GM12878 (cell line): ENCODE measurements at regions not wholly inside any gene's neighbourhood (a gene's known extent, or its start where the extent isn't known, plus 50 kb on each side); places are given as distances from the start of the nearest gene placed in this dataset.

ENCODE experiments used
- ATAC-seq: fragments of 200-7000 bp; cut with Tn5 transposase; 3 replicates; pipeline ENCODE4 v1.9.1; 2020; ENCODE audit warnings: mild to moderate bottlenecking, moderate library complexity
- BruUV-seq: library from RNA; stranded (reverse); fragments of 400-500 nt; replicated peaks from 2 replicates; lab custom pipeline; 2021; lab: Mats Ljungman, UMichigan
- CTCF ChIA-PET: fragments of 300-600 bp; sonication (Branson Sonifier 250); formaldehyde crosslinking; extraction: SDS; loops from one replicate; lab custom pipeline; 2021; ENCODE audit warnings: inconsistent platforms; lab: Yijun Ruan, JAX
- POLR2A ChIA-PET: fragments of 350-600 bp; formaldehyde crosslinking; extraction: SDS; loops from one replicate; lab custom pipeline; 2021; ENCODE audit warnings: inconsistent platforms; lab: Charles Lee
- RAD21 ChIA-PET: fragments of 300-600 bp; sonication (Branson Sonifier 250); formaldehyde crosslinking; loops from one replicate; lab custom pipeline; 2023; ENCODE audit warnings: antibody characterized with exemption; ENCODE audit not compliant: unreplicated experiment; lab: Charles Lee
- SMC1A ChIA-PET: fragments of 300-600 bp; sonication (Branson Sonifier 250); formaldehyde crosslinking; loops from one replicate; lab custom pipeline; 2023; ENCODE audit not compliant: unreplicated experiment, uncharacterized antibody; lab: Charles Lee
- DNase-seq: peaks from one replicate; pipeline ENCODE4 v3.0.0-alpha.2; 2011; ENCODE audit warnings: low read depth, low spot score
- FAIRE-seq: peaks from 3 replicates; lab custom pipeline; 2011; peaks lifted over from hg19 to GRCh38; lab: Jason Lieb, UNC
- H2AFZ ChIP-seq: 2 replicates; pipeline ENCODE4 v1.6.0; 2011; ENCODE audit warnings: low read depth, low read length, control low read depth; ENCODE audit not compliant: control insufficient read depth
- H3K27ac ChIP-seq: 2 replicates; pipeline ENCODE4 v1.5.1; 2011; ENCODE audit warnings: control low read depth; ENCODE audit not compliant: control insufficient read depth, insufficient read depth
- H3K27me3 ChIP-seq, 2 experiments: replicated peaks in 1 of 2; 2 replicates each; pipeline versions ENCODE4 v1.6.0 to v1.6.1; 2011; ENCODE audit warnings: low read length in 1 of 2; ENCODE audit not compliant: control insufficient read depth in 2 of 2, insufficient read depth in 2 of 2
- H3K36me3 ChIP-seq, 2 experiments: 2 replicates each; pipeline ENCODE4 v1.5.1; 2011; ENCODE audit warnings: low read length in 1 of 2; ENCODE audit not compliant: control insufficient read depth in 2 of 2, insufficient read depth in 2 of 2
- H3K4me1 ChIP-seq: 2 replicates; pipeline ENCODE4 v1.6.1; 2011; ENCODE audit warnings: mild to moderate bottlenecking, low read length, moderate library complexity, mixed read lengths; ENCODE audit not compliant: control insufficient read depth, insufficient read depth
- H3K4me2 ChIP-seq: 2 replicates; pipeline ENCODE4 v1.6.0; 2011; ENCODE audit warnings: control low read depth; ENCODE audit not compliant: control insufficient read depth, insufficient read depth
- H3K4me3 ChIP-seq: fragments of 200-600 bp; sonication (generic); 2 replicates; pipeline ENCODE4 v1.5.1; 2016
- H3K79me2 ChIP-seq: 2 replicates; pipeline ENCODE4 v1.6.0; 2011; ENCODE audit warnings: low read length; ENCODE audit not compliant: control insufficient read depth, insufficient read depth
- H3K9ac ChIP-seq: 2 replicates; pipeline ENCODE4 v1.8.0; 2011; ENCODE audit warnings: low read length, control low read depth, mixed read lengths; ENCODE audit not compliant: control insufficient read depth, insufficient read depth
- H3K9me3 ChIP-seq: replicated peaks from 3 replicates; pipeline ENCODE4 v1.5.1; 2011; ENCODE audit warnings: mild to moderate bottlenecking, low read length; ENCODE audit not compliant: control insufficient read depth, insufficient read depth
- H4K20me1 ChIP-seq: 2 replicates; pipeline ENCODE4 v1.6.0; 2011; ENCODE audit not compliant: control insufficient read depth, insufficient read depth
- CBFB ChIP-seq: IDR thresholded peaks from 2 replicates; pipeline ENCODE4 v1.6.1; 2016; ENCODE audit warnings: antibody characterized with exemption, low read depth
- CBX5 ChIP-seq: sonication (generic); IDR thresholded peaks from 2 replicates; pipeline ENCODE4 v1.6.1; 2016; ENCODE audit warnings: low read depth, moderate library complexity, mild to moderate bottlenecking, inconsistent platforms
- EED ChIP-seq: sonication (generic); IDR thresholded peaks from 2 replicates; pipeline ENCODE4 v1.6.1; 2016; ENCODE audit warnings: antibody characterized with exemption, low read depth
- IKZF1 ChIP-seq: fragments of 450-650 bp; conservative IDR thresholded peaks from 2 replicates; pipeline ENCODE4 v1.6.1; 2017; ENCODE audit warnings: antibody characterized with exemption, mild to moderate bottlenecking
- IKZF2 ChIP-seq, 2 experiments: fragments of 450-650 bp; IDR thresholded peaks; 2 replicates each; pipeline ENCODE4 v1.6.1; 2017; ENCODE audit warnings: mild to moderate bottlenecking in 2 of 2, moderate library complexity in 2 of 2
- MXI1 ChIP-seq: fragments of 150-350 bp; IDR thresholded peaks from 2 replicates; pipeline ENCODE4 v1.6.1; 2011; ENCODE audit warnings: low read depth, mild to moderate bottlenecking, inconsistent platforms, low read length, improper control_type of control experiment
- MYB ChIP-seq: fragments of 150-350 bp; IDR thresholded peaks from 2 replicates; pipeline ENCODE4 v1.6.1; 2014; ENCODE audit warnings: mild to moderate bottlenecking, low read depth, low read length, borderline replicate concordance
- NRF1 ChIP-seq: conservative IDR thresholded peaks from 2 replicates; pipeline ENCODE4 v1.6.1; 2011; ENCODE audit warnings: mild to moderate bottlenecking, low read depth, low read length, improper control_type of control experiment
- POLR2A ChIP-seq: IDR thresholded peaks from 2 replicates; pipeline ENCODE4 v1.6.1; 2011; ENCODE audit warnings: low read depth, mild to moderate bottlenecking, low read length
- RUNX3 ChIP-seq: IDR thresholded peaks from 2 replicates; pipeline ENCODE4 v1.6.1; 2012; ENCODE audit warnings: low read length, inconsistent platforms
- ZBTB11 ChIP-seq: fragments of 450-650 bp; formaldehyde crosslinking; IDR thresholded peaks from 2 replicates; pipeline ENCODE4 v1.5.0; 2022; ENCODE audit warnings: mild to moderate bottlenecking, missing genetic modification characterization
- ZNF622 ChIP-seq: fragments of 450-650 bp; IDR thresholded peaks from 2 replicates; pipeline ENCODE4 v1.6.1; 2017; ENCODE audit warnings: mild to moderate bottlenecking, inconsistent platforms
- WGBS: methylation state at CpG from one replicate; pipeline ENCODE4 v1.1.6; 2016; ENCODE audit warnings: low lambda C conversion rate; ENCODE audit not compliant: insufficient replicate concordance, insufficient coverage; ENCODE audit errors: missing lambda C conversion rate; 5-methylcytosine and 5-hydroxymethylcytosine counted together
- in situ Hi-C: fragments of 300-500 bp; cut with MboI; formaldehyde crosslinking; loops from 9 replicates; pipeline ENCODE4 v1.14.3; 2018; ENCODE audit warnings: mixed read lengths
- intact Hi-C: fragments of 100-400 bp; cut with micrococcal nuclease; formaldehyde crosslinking; loops from one replicate; pipeline ENCODE4 v1.14.2; 2022; ENCODE audit not compliant: unreplicated experiment
- TF ChIP-seq, protein P1 (sequence below): IDR thresholded peaks from 2 replicates; pipeline ENCODE4 v1.6.1; 2011; ENCODE audit warnings: borderline replicate concordance, low read depth, mild to moderate bottlenecking, moderate library complexity, low read length; ENCODE audit not compliant: insufficient read depth, poor library complexity, severe bottlenecking
- TF ChIP-seq, protein P2 (sequence below): fragments of 450-650 bp; IDR thresholded peaks from 2 replicates; pipeline ENCODE4 v1.6.1; 2014; ENCODE audit warnings: mild to moderate bottlenecking
- TF ChIP-seq, protein P3 (sequence below): fragments of 450-650 bp; IDR thresholded peaks from 2 replicates; pipeline ENCODE4 v1.6.1; 2017; ENCODE audit warnings: low read depth, mild to moderate bottlenecking, moderate library complexity

DNA sequence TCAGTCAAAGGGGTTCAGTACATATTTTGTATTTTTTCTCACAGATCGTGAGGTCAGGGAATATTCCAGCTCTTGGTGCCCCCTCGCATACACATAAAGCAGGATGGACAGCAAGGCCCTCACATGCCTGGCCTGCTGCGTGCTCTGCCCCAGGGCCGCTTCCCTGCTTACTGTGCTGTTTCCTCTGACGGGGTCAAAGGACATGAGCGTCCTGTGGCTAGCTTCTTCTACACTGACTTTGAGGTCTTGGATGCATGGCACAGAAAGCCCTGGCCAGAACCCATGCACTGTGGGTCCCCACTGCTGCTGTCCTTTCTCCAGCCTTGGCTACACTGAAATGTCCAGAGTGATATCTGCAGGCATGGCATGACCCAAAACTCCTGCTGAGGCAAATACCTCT lies 92.5 kb upstream of the GGTLC1 start:
- H3K4me2 ChIP-seq, result no peak overlapping the region
- H3K9ac ChIP-seq, result no peak overlapping the region
- H2AFZ ChIP-seq, result no peak overlapping the region
- RAD21 ChIA-PET, result no interaction called here
- no peaks in the 10 kb centered on the region for H3K36me3 ChIP-seq
- WGBS, result 19% methylated on average over 6 of the region's 6 CpGs
- SMC1A ChIA-PET, result no interaction called here
- in situ Hi-C loops, result no loop called here
- ATAC-seq (no peak), FAIRE-seq (no peak), DNase-seq (no peak)
- no peak overlapping the region for H3K27ac ChIP-seq
- H3K27me3 ChIP-seq, result no peaks in the 10 kb centered on the region
- H3K4me1 ChIP-seq, result no peaks in the 10 kb centered on the region
- H3K9me3 ChIP-seq, result no peaks in the 10 kb centered on the region
- POLR2A ChIA-PET, result no interaction called here
- H4K20me1 ChIP-seq, result no peaks in the 10 kb centered on the region
- H3K4me3 ChIP-seq, result no peak overlapping the region
- intact Hi-C loops, result no loop called here
- no TSS peak for BruUV-seq
- H3K79me2 ChIP-seq, result no peaks in the 10 kb centered on the region
- CTCF ChIA-PET, result no interaction called here
- TF ChIP-seq MYB (no peak), CBFB (no peak), ZNF622 (no peak), IKZF1 (no peak), POLR2A (no peak), CBX5 (no peak), IKZF2 (IDR thresholded peaks at IDR 0.05) (no peak), MXI1 (no peak), EED (no peak), ZBTB11 (CRISPR knock-in tag) (no peak), NRF1 (no peak), RUNX3 (no peak)
- TF ChIP-seq, protein P1, sequence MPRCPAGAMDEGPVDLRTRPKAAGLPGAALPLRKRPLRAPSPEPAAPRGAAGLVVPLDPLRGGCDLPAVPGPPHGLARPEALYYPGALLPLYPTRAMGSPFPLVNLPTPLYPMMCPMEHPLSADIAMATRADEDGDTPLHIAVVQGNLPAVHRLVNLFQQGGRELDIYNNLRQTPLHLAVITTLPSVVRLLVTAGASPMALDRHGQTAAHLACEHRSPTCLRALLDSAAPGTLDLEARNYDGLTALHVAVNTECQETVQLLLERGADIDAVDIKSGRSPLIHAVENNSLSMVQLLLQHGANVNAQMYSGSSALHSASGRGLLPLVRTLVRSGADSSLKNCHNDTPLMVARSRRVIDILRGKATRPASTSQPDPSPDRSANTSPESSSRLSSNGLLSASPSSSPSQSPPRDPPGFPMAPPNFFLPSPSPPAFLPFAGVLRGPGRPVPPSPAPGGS, result no peak
- TF ChIP-seq, protein P2, sequence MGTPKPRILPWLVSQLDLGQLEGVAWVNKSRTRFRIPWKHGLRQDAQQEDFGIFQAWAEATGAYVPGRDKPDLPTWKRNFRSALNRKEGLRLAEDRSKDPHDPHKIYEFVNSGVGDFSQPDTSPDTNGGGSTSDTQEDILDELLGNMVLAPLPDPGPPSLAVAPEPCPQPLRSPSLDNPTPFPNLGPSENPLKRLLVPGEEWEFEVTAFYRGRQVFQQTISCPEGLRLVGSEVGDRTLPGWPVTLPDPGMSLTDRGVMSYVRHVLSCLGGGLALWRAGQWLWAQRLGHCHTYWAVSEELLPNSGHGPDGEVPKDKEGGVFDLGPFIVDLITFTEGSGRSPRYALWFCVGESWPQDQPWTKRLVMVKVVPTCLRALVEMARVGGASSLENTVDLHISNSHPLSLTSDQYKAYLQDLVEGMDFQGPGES, result no peak
- TF ChIP-seq, protein P3, sequence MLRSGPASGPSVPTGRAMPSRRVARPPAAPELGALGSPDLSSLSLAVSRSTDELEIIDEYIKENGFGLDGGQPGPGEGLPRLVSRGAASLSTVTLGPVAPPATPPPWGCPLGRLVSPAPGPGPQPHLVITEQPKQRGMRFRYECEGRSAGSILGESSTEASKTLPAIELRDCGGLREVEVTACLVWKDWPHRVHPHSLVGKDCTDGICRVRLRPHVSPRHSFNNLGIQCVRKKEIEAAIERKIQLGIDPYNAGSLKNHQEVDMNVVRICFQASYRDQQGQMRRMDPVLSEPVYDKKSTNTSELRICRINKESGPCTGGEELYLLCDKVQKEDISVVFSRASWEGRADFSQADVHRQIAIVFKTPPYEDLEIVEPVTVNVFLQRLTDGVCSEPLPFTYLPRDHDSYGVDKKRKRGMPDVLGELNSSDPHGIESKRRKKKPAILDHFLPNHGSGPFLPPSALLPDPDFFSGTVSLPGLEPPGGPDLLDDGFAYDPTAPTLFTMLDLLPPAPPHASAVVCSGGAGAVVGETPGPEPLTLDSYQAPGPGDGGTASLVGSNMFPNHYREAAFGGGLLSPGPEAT, result no peak
